HG02840 (cell line): ENCODE measurements at regions not wholly inside any gene's neighbourhood (a gene's known extent, or its start where the extent isn't known, plus 50 kb on each side); places are given as distances from the start of the nearest gene placed in this dataset.
"Not testable (repeated sequence)": the region's sequence is repeated elsewhere in the genome, so short reads cannot be mapped to it uniquely, and the experiment has no call there.

Experiments
- ATAC-seq: cut with Tn5 transposase; IDR thresholded peaks from one replicate; pipeline ENCODE4 v1.9.1; 2021; ENCODE audit warnings: mild to moderate bottlenecking, moderate library complexity, moderate number of reproducible peaks; ENCODE audit not compliant: unreplicated experiment, low FRiP score

DNA sequence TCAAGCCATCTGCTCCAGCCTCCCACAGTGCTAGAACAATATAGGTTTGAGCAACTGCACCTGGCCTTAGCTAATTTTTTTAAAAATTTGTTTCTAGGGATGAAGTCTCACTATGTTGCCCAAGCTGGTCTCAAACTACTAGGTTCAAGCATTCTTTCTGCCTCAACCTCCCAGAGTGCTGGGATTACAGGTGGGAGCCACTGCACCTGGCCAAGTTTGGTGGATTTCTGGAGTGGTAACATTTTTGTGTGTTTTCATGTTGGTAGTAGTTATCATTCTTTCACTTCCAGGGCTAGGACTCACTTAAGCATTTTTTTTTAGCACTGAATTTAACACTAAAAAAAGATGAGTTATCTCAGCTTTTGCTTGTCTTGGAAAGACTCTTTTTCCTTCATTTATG lies 328.0 kb upstream of the RGS6 start:
- ATAC-seq, result no peak

DNA sequence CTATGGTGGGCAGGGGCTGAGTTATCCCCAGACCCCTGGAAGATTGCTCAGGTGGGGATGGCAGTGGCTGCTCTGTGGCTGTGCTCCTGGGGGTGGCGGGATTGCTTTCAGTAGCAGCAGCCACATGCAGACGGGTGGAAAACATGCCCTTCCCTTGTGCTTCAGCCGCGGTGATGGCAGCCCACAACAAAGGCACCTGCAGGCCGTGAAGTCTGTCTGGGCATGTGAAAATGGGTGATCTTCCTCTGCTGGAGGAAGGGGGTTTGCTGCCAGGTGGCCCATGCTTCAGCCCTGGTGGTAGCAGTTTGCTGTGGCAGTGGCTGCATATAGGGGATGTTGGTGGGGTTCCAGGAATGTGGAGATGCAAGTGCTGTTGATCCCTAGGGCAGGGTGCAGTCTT lies 326.2 kb upstream of the RGS6 start:
- no peak for ATAC-seq

DNA sequence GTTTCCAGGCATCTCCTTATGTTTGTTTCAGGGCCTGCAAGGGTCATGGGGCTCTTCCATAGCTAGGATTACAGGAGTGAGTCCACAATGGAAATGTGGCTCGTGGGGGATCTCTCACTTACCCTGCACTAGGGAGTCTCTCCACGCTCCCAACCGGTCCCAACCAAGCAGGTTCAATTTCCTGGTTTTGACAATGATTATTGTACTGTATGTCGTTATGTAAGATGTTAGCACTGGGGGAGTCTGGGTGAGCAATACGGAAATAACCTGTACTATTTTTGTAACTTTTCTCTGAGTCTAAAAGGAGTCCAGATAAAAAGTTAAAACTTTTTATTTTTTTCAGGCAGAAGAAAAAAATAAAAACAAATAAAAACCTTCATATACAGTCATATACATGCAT lies 325.7 kb upstream of the RGS6 start:
- no peak for ATAC-seq

DNA sequence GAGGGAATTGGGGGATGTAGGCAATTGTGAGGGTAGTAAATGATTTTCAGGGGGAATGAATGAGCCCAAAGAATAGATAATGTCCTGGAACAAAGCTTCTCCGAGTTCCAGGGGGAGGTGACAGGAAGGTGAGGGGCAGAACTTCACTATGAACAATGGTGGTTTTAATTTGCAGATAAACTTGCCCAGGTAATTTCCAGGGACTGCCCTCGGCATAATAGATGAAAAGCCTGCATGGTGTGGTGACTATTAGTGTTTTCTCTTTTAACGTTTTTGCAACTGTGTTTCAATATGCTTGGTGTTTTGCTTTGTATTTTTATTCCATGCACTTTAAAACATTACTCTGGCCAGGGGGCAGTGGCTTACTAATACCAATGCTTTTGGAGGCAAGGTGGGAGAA lies 325.2 kb upstream of the RGS6 start:
- ATAC-seq, result no peak

DNA sequence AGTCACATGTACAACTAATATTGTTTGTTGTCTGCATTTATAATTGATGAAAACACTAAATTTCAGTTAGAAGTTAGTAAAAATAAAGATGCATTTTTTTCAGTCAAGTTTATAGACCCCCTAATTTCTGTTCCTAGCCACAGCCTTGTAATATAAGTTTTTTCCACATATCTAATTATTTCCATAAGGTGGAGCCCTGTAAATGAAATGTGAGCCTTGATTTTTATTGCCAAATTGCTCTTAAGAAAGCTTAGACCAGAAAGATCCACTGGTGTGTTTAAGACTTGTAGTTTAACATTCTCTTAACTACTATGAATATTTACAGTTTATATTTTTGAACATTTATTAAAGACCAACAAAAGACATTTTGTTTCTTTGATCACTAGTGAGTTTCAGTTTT lies 322.1 kb upstream of the RGS6 start:
- no peak for ATAC-seq

DNA sequence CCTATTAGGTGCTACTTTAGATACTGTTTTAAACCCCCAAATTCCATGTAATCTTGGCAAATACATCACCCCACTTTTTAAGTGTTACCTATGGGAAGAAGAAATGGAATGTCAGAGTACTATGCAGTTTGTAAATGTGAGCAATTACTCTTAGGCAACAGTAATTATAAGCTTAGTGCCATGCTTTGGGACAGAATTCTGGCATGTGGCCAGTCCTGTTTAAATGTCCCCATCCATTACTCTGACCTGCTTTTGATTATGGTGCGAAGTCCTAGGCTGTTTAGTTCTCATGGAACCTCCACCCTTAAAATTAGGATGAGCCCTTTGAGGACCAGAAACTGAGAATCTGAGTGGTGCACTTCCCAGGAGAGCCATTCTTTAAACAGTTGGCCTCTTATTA lies 321.4 kb upstream of the RGS6 start:
- ATAC-seq, result no peak

DNA sequence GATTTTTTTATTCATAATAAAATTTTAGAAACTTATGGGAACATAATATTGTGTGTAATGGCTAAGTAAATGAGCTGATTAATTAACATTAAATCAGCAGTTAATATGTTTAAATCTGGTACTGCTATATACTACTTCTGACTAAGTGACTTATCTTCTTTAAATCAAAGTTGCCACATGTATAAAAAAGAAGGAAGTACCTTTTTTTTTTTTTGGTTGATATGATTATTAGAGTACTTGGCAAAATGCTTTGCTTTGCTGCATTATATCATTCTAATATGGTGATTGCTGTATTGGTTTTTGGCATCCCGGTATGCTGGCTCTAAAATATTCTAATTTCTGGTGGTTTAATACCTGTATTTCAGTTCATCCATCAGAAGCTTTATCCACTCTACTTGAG lies 319.1 kb upstream of the RGS6 start:
- ATAC-seq, result no peak

DNA sequence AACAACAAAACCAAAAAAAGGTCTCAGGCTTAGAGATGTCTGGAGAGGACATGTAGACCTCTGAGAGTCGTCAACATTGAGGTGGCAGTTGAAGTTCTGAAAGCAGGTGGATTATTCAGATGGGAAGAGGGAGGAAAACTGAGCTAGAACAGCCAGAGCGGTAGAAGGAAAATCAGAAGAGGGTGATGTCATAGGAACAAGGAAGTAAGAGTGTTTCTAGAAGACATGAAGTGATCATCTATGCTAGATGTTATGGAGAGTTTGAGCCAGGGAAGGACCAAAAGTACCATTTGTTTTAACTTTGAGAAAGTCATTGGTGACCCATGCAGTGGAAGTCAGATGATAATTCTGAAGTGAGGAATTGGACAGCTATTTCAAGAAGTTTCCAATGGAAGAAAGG lies 316.2 kb upstream of the RGS6 start:
- ATAC-seq, result no peak

DNA sequence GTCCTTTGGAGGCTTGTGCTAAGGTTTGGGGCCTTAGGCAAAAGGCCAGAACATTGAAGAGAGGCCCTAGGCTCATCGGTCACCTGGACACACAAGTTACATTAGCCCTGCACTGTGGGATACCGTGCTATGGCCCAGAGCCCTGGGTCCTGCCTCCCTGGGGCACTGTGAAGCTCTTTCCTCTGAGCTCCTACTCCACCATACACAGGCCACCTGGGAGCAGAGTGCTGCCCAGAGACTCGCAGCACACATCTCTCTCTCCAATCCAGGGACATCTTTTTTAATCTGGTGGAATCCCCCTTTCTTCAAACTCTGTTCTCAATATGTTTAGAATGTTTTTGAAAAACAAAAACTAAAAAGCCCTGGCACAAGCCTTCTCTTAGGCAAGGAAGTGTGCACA lies 314.2 kb upstream of the RGS6 start:
- no peak for ATAC-seq

DNA sequence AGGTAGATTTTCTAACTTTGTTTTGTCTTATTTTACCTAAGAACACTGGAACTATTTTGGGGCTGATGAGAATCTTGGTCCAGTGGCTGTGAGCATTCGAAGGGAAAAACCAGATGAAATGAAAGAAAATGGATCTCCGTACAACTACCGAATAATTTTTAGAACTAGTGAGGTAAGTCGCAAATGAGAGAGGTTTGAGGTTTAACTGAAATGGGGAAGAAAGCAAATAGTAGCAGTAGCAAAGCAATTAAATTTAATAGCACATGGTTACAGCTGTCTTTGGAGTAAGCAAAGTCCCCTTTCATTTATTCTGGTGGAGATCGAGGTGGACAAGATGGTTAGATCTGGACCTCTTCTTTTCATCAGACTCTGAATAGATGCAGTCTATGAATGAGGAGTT lies 313.5 kb upstream of the RGS6 start:
- ATAC-seq, result no peak

DNA sequence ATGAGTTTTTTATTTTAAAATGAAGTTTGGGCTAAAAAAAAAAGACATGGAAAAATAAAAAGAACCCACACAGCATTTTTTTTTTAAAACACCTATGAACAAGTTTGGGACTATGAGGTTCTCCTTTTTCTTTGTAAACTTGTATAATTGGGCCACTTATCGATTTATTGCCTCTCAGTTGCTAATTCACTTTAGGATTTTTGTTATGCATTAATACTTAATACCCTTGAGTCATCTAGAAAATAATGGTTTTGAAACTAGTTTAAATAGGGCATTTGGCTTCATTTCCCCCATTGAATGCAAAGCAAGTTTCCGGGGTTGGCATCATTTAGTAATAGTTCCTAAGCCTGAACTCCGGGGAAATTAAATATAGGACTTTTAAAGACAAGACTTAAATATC lies 312.8 kb upstream of the RGS6 start:
- ATAC-seq, result no peak

DNA sequence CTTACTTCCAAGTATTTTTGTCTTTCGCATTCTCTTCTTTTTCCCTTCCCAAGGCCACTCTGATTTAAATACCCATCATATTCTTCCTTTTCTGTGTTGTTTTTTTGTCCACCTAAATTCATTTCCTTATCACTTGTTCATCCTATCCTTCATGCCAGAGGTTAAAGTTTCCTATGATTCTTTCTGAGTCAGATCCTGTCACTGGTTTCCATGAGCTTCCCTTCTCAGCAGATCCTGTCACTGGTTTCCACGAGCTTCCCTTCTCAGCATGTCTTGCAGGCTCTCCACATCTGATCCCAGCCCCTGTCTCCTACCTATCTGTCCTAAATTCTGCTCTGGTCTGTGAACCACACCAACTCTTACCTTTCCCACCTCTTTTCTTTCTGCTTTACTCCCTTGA lies 311.8 kb upstream of the RGS6 start:
- ATAC-seq, result no peak

DNA sequence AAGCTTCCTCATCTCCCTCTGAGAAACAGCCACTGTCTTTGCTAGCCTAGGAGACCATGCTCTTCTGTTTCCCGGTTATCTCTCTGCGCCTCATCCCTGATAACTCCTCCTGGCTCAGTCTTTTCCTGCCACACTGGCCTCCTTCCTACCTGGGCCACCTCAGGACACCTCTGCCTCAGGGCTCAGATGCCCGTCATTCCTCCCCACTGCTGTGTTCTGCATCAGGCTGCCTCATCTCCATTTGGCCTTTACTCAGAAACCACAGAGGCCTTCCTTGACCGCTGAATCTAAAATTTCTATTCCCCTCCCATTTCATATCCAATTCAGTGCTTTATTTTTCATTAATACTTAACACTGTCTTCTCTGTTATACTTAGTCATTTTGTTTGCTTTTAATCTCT lies 311.0 kb upstream of the RGS6 start:
- ATAC-seq, result no peak

DNA sequence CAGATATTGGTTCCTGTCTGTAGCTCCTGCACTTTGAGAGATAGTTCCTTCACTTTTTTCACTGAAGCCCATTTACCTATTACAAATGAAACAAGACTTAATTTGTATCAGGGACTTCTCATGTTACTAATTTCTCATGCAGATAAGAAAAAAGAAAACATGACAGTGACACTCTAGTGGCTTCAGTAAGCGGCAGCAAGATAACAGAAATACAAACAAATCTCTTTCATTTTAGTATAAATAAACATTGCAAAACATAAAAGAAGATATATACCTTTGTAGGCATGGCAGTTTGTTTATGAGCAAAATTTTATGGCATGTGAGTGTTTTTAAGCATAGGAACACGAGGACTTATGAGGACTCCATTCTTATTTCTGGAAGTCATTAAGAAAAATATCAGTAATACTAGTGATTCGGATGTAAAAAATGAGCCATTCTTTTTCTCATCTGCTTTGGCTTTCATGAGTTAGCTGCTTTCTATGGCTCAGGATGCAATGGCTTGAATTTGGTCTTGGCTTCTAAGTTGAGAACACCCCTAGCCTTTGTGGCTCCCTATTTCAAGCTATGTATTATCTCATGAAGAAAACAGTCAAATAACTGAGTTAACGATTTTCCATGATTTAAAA lies 310.1 kb upstream of the RGS6 start:
- no peak for ATAC-seq

DNA sequence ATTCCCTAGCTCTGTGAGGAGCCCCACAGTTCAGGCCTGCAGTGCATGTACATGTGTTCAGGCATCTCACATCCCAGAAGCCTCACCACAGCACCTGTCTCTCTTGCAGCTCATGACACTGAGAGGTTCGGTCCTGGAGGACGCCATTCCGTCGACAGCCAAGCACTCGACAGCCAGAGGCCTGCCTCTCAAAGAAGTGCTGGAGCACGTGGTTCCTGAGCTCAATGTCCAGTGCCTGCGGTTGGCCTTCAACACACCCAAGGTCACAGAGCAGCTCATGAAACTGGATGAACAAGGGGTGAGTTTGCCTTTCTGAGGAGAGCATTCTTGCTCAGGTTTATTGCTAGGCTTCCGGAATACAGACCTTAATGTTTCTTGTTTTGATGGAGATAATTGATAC lies 308.3 kb upstream of the RGS6 start:
- no peak for ATAC-seq

DNA sequence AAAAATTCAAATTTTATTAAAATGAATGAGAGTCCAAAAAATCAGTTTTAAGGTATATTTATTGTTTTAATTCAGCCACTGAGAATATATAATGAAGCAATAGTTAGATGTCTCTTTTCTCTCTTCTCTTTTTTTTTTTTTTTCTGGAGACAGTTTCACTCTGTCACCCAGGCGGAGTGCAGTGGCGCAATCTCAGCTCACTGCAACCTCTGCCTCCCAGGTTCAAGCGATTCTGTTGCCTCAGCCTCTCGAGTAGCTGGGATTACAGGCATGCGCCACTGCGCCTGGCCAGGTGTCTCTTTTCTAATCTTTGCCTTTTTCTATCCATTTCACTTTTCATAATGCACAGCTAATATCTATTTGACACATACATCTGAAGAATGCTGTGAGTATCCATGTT lies 307.1 kb upstream of the RGS6 start:
- no peak for ATAC-seq

DNA sequence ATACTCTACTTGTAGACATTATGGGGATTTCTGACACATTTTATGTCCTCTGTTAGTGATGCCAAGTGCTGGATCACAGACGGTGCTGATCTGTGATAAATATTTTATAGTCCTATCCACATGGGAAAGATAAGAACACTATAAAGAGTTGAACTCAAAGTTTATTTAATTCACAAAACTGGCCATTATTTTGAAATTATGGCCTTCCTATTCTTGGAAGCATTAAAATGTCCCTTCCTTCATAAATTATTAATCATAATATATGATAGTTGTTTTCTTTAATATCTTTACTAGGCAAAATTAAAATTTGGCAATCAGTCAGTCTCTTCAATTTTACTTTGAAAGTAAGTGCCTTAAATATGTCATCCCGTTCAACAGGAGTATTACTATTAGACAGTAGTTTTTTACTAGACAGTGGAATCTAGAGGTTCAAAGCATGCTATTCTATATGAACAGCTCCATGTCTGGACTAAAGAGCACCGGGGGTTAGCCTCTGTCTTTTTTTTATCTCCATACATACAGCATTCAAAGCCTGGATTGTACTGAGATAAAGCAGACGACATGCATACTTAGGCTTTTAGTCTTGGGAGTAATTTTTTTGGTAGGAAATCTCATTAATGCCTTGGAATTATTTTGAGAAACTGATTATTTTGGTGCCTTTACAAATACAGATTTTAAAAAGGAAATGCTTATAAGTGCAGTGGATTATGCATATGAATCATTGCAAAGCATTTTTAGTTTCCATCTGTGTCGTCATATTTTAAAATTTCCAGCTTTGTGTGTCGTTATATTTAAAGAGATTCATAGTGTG lies 306.1 kb upstream of the RGS6 start:
- ATAC-seq, result no peak

DNA sequence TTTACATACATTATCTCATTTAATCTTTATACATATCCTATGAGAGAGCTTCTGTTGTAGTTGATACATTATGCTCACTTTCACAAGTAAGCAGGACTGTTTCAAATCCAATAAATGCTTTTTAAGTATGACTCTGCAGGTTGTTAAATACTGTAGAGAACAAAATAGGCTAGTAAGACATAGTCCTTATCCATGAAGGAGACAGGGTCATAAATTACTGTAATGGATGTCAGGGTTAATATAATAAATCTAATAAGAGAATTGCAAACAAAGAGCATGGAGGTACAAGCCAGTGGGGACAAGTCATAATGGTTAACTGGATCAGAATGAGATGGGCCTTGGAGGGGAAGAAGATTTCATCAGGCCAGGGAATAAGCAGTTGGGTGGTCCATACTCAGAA lies 303.8 kb upstream of the RGS6 start:
- no peak for ATAC-seq

DNA sequence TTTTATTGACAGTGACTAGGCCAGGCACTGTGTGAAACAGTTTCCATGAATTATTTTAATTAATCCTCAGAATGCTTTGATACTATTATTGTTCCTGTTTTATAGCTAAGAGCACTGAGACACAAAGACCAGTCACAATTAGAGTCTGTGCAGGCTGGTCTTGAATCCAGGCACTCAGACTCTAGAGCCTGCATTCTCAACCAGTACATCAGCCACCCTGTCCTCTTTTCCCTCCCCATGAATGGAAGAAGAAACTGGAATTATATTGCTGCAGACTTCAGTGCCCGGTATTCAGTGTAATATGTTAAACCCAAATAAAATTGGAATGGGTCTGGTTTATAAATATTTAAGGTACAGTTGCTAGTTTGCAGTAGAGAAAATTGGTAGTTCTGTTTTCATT lies 303.0 kb upstream of the RGS6 start:
- no peak for ATAC-seq

DNA sequence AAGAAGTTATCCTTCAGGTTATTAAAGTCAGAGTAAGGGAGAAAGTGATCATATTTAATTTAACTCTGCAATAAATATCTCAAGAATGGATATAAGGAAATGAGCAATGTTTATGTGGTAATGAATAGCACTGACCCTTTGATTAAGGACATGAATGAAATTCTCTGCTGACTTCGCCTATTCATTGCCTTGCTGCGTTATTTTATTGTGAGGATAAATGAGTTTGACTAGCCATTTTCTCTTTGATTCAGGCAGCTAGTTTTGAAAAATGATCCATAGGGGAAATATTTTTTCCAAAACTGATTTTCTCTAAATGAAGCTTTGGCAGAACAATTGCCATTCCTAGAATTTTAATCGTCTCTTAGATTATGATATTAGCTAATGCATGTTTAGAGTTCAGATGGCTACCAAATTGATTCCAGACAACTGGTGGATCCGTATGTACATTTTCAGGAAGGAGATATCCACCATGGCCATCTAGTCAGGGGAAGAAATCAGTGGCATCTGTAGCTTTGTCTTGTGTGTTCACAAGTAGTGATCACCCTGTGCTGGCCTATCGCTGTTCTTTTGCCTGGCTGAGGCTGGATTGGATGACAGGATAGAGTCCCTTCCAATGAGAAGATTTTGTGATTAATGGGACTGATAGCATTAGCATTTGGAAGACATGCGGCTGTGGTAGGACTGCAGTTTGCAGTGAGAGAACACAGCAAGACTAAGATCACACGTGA lies 302.3 kb upstream of the RGS6 start:
- no peak for ATAC-seq

DNA sequence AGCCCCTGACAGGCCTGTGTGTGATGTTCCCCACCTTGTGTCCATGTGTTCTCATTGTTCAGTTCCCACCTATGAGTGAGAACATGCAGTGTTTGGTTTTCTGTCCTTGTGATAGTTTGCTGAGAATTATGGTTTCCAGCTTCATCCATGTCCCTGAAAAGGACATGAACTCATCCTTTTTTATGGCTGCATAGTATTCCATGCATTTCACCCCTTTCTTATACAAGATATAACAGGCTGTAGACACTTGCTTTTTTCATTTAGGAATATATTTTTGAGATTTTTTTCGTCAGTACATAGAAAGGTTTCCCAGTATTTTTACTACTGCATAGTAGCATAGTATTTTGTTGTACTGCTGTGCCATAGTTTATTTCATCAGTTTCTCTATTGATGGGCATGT lies 301.2 kb upstream of the RGS6 start:
- not testable (repeated sequence) for ATAC-seq

DNA sequence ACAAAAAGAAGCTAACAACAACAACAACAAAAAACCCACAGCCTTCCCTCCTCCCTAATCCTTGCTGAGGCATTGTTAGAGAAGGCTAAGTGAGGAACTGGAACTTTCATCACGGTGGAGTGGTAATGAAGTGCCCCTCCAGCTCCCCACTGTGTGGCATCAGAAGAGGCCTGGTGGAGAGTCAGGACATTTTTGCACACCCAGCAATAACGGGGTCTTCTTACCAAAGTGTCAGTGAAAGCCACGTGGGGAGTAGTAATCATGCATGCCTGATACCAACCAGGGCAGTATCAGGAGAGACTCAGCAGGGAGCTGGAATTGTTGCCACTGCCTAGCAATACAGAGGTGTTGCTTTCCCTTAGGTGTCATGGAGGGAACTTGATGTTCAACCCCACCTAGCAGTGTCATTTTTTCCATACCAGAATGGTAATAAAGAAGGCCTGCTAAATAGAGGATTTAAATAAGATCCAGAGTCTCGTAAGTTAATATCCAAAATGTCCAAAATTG lies 299.7 kb upstream of the RGS6 start:
- ATAC-seq, result no peak
